DOHH2 (cell line): ENCODE measurements at regions not wholly inside any gene's neighbourhood (a gene's known extent, or its start where the extent isn't known, plus 50 kb on each side); places are given as distances from the start of the nearest gene placed in this dataset.
A peak's percentile ranks its signal among the peaks of the same experiment; 100 is the strongest.
"Not testable (repeated sequence)": the region's sequence is repeated elsewhere in the genome, so short reads cannot be mapped to it uniquely, and the experiment has no call there.

Source experiments
- H3F3A ChIP-seq: fragments of 200-600 bp; sonication (generic), shearing (Covaris generic); 2 replicates; pipeline ENCODE4 v1.6.0; 2016; ENCODE audit warnings: antibody characterized with exemption, mild to moderate bottlenecking; ENCODE audit not compliant: control insufficient read depth, insufficient read depth
- H3K27ac ChIP-seq: fragments of 200-600 bp; sonication (generic); 2 replicates; pipeline ENCODE4 v1.5.1; 2014; ENCODE audit warnings: low read depth, mild to moderate bottlenecking, low read length, moderate library complexity
- H3K27me3 ChIP-seq: fragments of 200-600 bp; sonication (generic); 2 replicates; pipeline ENCODE4 v1.6.1; 2014; ENCODE audit warnings: mild to moderate bottlenecking, low read length, mixed read lengths; ENCODE audit not compliant: control insufficient read depth
- H3K36me3 ChIP-seq: fragments of 200-600 bp; sonication (generic); 2 replicates; pipeline ENCODE4 v1.6.1; 2014; ENCODE audit warnings: mild to moderate bottlenecking, low read length, moderate library complexity, mixed read lengths; ENCODE audit not compliant: control insufficient read depth
- H3K4me1 ChIP-seq: fragments of 200-600 bp; sonication (generic); 2 replicates; pipeline ENCODE4 v1.6.1; 2014; ENCODE audit warnings: mild to moderate bottlenecking, low read length, mixed read lengths; ENCODE audit not compliant: control insufficient read depth
- H3K4me2 ChIP-seq: fragments of 200-600 bp; sonication (generic); 2 replicates; pipeline ENCODE4 v1.6.0; 2014; ENCODE audit warnings: mild to moderate bottlenecking, low read length, moderate library complexity
- H3K4me3 ChIP-seq: fragments of 200-600 bp; sonication (generic); 2 replicates; pipeline ENCODE4 v1.5.1; 2014; ENCODE audit warnings: mild to moderate bottlenecking, low read length, mixed read lengths
- H3K79me2 ChIP-seq: fragments of 200-600 bp; sonication (generic); 2 replicates; pipeline ENCODE4 v1.6.1; 2014; ENCODE audit warnings: mild to moderate bottlenecking, low read length, mixed read lengths; ENCODE audit not compliant: control insufficient read depth
- H3K9me2 ChIP-seq: fragments of 200-600 bp; sonication (generic); replicated peaks from 2 replicates; pipeline ENCODE4 v1.6.1; 2014; ENCODE audit warnings: mild to moderate bottlenecking, low read length, mixed read lengths; ENCODE audit not compliant: control insufficient read depth
- H3K9me3 ChIP-seq: fragments of 200-600 bp; sonication (generic); 2 replicates; pipeline ENCODE4 v1.6.1; 2014; ENCODE audit warnings: antibody characterized with exemption, low read length, mixed read lengths; ENCODE audit not compliant: control insufficient read depth, insufficient read depth
- H4K20me1 ChIP-seq: fragments of 200-600 bp; sonication (generic); 2 replicates; pipeline ENCODE4 v1.6.0; 2014; ENCODE audit warnings: low read depth, mild to moderate bottlenecking, antibody characterized with exemption, low read length, moderate library complexity; ENCODE audit not compliant: control insufficient read depth, insufficient read depth
- CTCF ChIP-seq: fragments of 200-600 bp; sonication (generic); IDR thresholded peaks from one replicate; pipeline ENCODE4 v1.5.1; 2014; ENCODE audit warnings: antibody characterized with exemption, mild to moderate bottlenecking, low read depth, low read length; ENCODE audit not compliant: poor library complexity, severe bottlenecking
- EZH2phosphoT487 ChIP-seq: fragments of 200-600 bp; sonication (generic); IDR thresholded peaks from 2 replicates; pipeline ENCODE4 v1.6.1; 2017; ENCODE audit warnings: borderline replicate concordance, mild to moderate bottlenecking, antibody characterized with exemption, low read length, moderate library complexity, mixed read lengths

GRCh38 chr19:27805848-27806247 lies 1407.1 kb downstream of the UQCRFS1 start:
- Histone ChIP-seq H3K4me3 (no peak overlapping the region), H3K4me1 (no peaks in the 10 kb centered on the region), H3K4me2 (no peak overlapping the region), H3K9me3 (no peaks in the 10 kb centered on the region), H4K20me1 (no peaks in the 10 kb centered on the region), H3K9me2 (no peaks in the 10 kb centered on the region), H3F3A (peaks cover 8% of the 10 kb centered on the region; the same call in 1 of the 2 replicates), H3K27me3 (no peaks in the 10 kb centered on the region), H3K36me3 (peaks cover 35% of the 10 kb centered on the region), H3K79me2 (peaks cover 24% of the 10 kb centered on the region), H3K27ac (no peak overlapping the region)
- no peak for TF ChIP-seq CTCF

- peak; percentile 33 for TF ChIP-seq CTCF
- Histone ChIP-seq H3K79me2 (peaks cover 54% of the 10 kb centered on the region), H3K36me3 (peaks cover 58% of the 10 kb centered on the region)
- H3K4me2 ChIP-seq, H3K4me1 ChIP-seq, H3K9me3 ChIP-seq, H3K27me3 ChIP-seq, H4K20me1 ChIP-seq, H3F3A ChIP-seq, H3K9me2 ChIP-seq, H3K4me3 ChIP-seq, H3K27ac ChIP-seq: not testable (repeated sequence)
Measured at GRCh38 chr19:27802293-27802692, 1410.7 kb downstream of the UQCRFS1 start.

- TF ChIP-seq CTCF, result no peak
- no peak for TF ChIP-seq EZH2phosphoT487
- H3K36me3 ChIP-seq, result peaks cover 56% of the 10 kb centered on the region
- no peak overlapping the region for H3K27ac ChIP-seq
- peaks cover 91% of the 10 kb centered on the region for H3K79me2 ChIP-seq
- H3K4me1 ChIP-seq, result peaks cover 18% of the 10 kb centered on the region
- no peak overlapping the region for H3K4me3 ChIP-seq
- H3F3A ChIP-seq, result peaks cover 9% of the 10 kb centered on the region; the same call in 1 of the 2 replicates
- peaks cover 13% of the 10 kb centered on the region; the same call in 1 of the 2 replicates for H4K20me1 ChIP-seq
- H3K9me2 ChIP-seq, result no peaks in the 10 kb centered on the region
- H3K4me2 ChIP-seq, result no peak overlapping the region
- no peaks in the 10 kb centered on the region for H3K9me3 ChIP-seq
- no peaks in the 10 kb centered on the region for H3K27me3 ChIP-seq
Measured at GRCh38 chr19:27796540-27796939, 1416.4 kb downstream of the UQCRFS1 start.

GRCh38 chr19:27796073-27796472 lies 1416.9 kb downstream of the UQCRFS1 start:
- no peaks in the 10 kb centered on the region for H3K9me2 ChIP-seq
- TF ChIP-seq CTCF (no peak), EZH2phosphoT487 (no peak)
- peaks cover 52% of the 10 kb centered on the region for H3K36me3 ChIP-seq
- H3K4me3 ChIP-seq, result no peak overlapping the region
- no peak overlapping the region for H3K27ac ChIP-seq
- no peaks in the 10 kb centered on the region for H3K9me3 ChIP-seq
- H3K79me2 ChIP-seq, result peaks cover 92% of the 10 kb centered on the region
- H4K20me1 ChIP-seq, result peaks cover 13% of the 10 kb centered on the region; the same call in 1 of the 2 replicates
- H3K27me3 ChIP-seq, result no peaks in the 10 kb centered on the region
- peaks cover 21% of the 10 kb centered on the region for H3K4me1 ChIP-seq
- H3K4me2 ChIP-seq, result no peak overlapping the region
- peaks cover 9% of the 10 kb centered on the region; the same call in 1 of the 2 replicates for H3F3A ChIP-seq
